ENCODE measurements at regions not wholly inside any gene's neighbourhood (a gene's known extent, or its start where the extent isn't known, plus 50 kb on each side); places are given as distances from the start of the nearest gene placed in this dataset.

DNA sequence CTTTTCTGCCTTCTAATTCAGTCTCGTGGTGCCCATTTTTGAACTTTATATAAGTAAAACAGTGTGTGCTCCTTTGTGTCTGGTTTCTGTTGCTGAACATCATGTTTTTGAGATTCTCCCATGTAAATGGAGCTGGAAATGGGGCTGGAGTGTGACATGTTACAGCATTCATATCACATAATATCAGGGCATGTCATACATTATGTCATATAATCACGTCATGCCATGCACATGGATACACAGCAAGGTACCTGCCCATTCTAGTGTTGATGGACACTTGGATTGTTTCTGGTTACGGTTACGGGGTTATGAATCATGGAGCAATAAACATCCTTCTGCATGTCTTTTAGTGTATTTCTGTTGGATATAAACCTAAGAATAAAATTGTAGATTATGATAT lies 117.1 kb upstream of the MYT1L start:
- TF ChIP-seq CTCF (IDR thresholded peaks at IDR 0.05), result no peak
- TF ChIP-seq POLR2AphosphoS5 (IDR thresholded peaks at IDR 0.05), result no peak
- TF ChIP-seq POLR2A (IDR thresholded peaks at IDR 0.05), result no peak
